ENCODE measurements at regions not wholly inside any gene's neighbourhood (a gene's known extent, or its start where the extent isn't known, plus 50 kb on each side); places are given as distances from the start of the nearest gene placed in this dataset.

GRCh38 chr11:87394924-87395323, 357.2 kb downstream of the TMEM135 start:
- TF ChIP-seq TOX (CRISPR knock-in tag; IDR thresholded peaks at IDR 0.05; ENCODE audit: borderline replicate concordance) = no peak
- no peak for TF ChIP-seq ARNTL (CRISPR knock-in tag; IDR thresholded peaks at IDR 0.05; ENCODE audit: borderline replicate concordance, low read depth)
- TF ChIP-seq GLIS3 (CRISPR knock-in tag; IDR thresholded peaks at IDR 0.05) = no peak
- TF ChIP-seq ISL1 (CRISPR knock-in tag; IDR thresholded peaks at IDR 0.05) = no peak
- TF ChIP-seq, protein P1, sequence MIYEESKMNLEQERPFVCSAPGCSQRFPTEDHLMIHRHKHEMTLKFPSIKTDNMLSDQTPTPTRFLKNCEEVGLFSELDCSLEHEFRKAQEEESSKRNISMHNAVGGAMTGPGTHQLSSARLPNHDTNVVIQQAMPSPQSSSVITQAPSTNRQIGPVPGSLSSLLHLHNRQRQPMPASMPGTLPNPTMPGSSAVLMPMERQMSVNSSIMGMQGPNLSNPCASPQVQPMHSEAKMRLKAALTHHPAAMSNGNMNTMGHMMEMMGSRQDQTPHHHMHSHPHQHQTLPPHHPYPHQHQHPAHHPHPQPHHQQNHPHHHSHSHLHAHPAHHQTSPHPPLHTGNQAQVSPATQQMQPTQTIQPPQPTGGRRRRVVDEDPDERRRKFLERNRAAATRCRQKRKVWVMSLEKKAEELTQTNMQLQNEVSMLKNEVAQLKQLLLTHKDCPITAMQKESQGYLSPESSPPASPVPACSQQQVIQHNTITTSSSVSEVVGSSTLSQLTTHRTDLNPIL (CRISPR knock-in tag; IDR thresholded peaks at IDR 0.05; ENCODE audit: low read depth) = no peak
- TF ChIP-seq ZC3H10 (CRISPR knock-in tag; IDR thresholded peaks at IDR 0.05) = no peak
- TF ChIP-seq ZFP3 (CRISPR knock-in tag; IDR thresholded peaks at IDR 0.05) = no peak
- TF ChIP-seq, protein P2, sequence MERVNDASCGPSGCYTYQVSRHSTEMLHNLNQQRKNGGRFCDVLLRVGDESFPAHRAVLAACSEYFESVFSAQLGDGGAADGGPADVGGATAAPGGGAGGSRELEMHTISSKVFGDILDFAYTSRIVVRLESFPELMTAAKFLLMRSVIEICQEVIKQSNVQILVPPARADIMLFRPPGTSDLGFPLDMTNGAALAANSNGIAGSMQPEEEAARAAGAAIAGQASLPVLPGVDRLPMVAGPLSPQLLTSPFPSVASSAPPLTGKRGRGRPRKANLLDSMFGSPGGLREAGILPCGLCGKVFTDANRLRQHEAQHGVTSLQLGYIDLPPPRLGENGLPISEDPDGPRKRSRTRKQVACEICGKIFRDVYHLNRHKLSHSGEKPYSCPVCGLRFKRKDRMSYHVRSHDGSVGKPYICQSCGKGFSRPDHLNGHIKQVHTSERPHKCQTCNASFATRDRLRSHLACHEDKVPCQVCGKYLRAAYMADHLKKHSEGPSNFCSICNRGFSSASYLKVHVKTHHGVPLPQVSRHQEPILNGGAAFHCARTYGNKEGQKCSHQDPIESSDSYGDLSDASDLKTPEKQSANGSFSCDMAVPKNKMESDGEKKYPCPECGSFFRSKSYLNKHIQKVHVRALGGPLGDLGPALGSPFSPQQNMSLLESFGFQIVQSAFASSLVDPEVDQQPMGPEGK (CRISPR knock-in tag; IDR thresholded peaks at IDR 0.05; ENCODE audit: borderline replicate concordance) = no peak
- no peak for TF ChIP-seq ZFP30 (CRISPR knock-in tag; IDR thresholded peaks at IDR 0.05)
- no peak for TF ChIP-seq CSRNP3 (CRISPR knock-in tag; IDR thresholded peaks at IDR 0.05)
